HG03342 (cell line): ENCODE measurements at regions not wholly inside any gene's neighbourhood (a gene's known extent, or its start where the extent isn't known, plus 50 kb on each side); places are given as distances from the start of the nearest gene placed in this dataset.
"Not testable (repeated sequence)": the region's sequence is repeated elsewhere in the genome, so short reads cannot be mapped to it uniquely, and the experiment has no call there.

Source experiments
- ATAC-seq: cut with Tn5 transposase; IDR thresholded peaks from one replicate; pipeline ENCODE4 v1.9.1; 2021; ENCODE audit warnings: mild to moderate bottlenecking, moderate library complexity; ENCODE audit not compliant: unreplicated experiment

GRCh38 chr13:89115307-89115706 is 1444.1 kb downstream of the SLITRK5 start:
- no peak for ATAC-seq

- no peak for ATAC-seq
Measured at GRCh38 chr13:89136678-89137077, 1465.5 kb downstream of the SLITRK5 start.

- no peak for ATAC-seq
Measured at GRCh38 chr13:89150362-89150761, 1479.2 kb downstream of the SLITRK5 start.

- no peak for ATAC-seq
Measured at GRCh38 chr13:89153941-89154340, 1482.8 kb downstream of the SLITRK5 start.

GRCh38 chr13:89163096-89163495 is 1491.9 kb downstream of the SLITRK5 start:
- ATAC-seq: no peak

GRCh38 chr13:89165685-89166084 is 1494.5 kb downstream of the SLITRK5 start:
- ATAC-seq: no peak

- no peak for ATAC-seq
Measured at GRCh38 chr13:89169951-89170350, 1498.8 kb downstream of the SLITRK5 start.

- ATAC-seq: no peak
Measured at GRCh38 chr13:89181041-89181440, 1509.9 kb downstream of the SLITRK5 start.

GRCh38 chr13:89199138-89199537 is 1528.0 kb downstream of the SLITRK5 start:
- ATAC-seq: no peak

- ATAC-seq: no peak
Measured at GRCh38 chr13:89204435-89204834, 1533.3 kb downstream of the SLITRK5 start.

GRCh38 chr13:89205856-89206520 is 1534.8 kb downstream of the SLITRK5 start:
- no peak for ATAC-seq

GRCh38 chr13:89212186-89212585 is 1541.0 kb downstream of the SLITRK5 start:
- ATAC-seq: no peak

- ATAC-seq: no peak
Measured at GRCh38 chr13:89214185-89214584, 1543.0 kb downstream of the SLITRK5 start.

GRCh38 chr13:89215319-89215718 is 1544.1 kb downstream of the SLITRK5 start:
- ATAC-seq: not testable (repeated sequence)

- ATAC-seq: no peak
Measured at GRCh38 chr13:89217813-89218212, 1546.6 kb downstream of the SLITRK5 start.

- ATAC-seq: no peak
Measured at GRCh38 chr13:89221557-89222158, 1550.5 kb downstream of the SLITRK5 start.

- no peak for ATAC-seq
Measured at GRCh38 chr13:89227356-89227755, 1556.2 kb downstream of the SLITRK5 start.

- no peak for ATAC-seq
Measured at GRCh38 chr13:89238496-89238895, 1567.3 kb downstream of the SLITRK5 start.

- ATAC-seq: no peak
Measured at GRCh38 chr13:89239361-89240127, 1568.4 kb downstream of the SLITRK5 start.

- no peak for ATAC-seq
Measured at GRCh38 chr13:89255844-89256406, 1584.8 kb downstream of the SLITRK5 start.

- no peak for ATAC-seq
Measured at GRCh38 chr13:89267734-89268133, 1596.6 kb downstream of the SLITRK5 start.

- ATAC-seq: no peak
Measured at GRCh38 chr13:89269737-89270136, 1598.6 kb downstream of the SLITRK5 start.
